Stimulated activated CD4-positive, alpha-beta T cell treated with anti-CD3 and anti-CD28 coated beads, Interleukin-15, amount 100 ng/mL, for 24 hours (primary cell): ENCODE measurements at regions not wholly inside any gene's neighbourhood (a gene's known extent, or its start where the extent isn't known, plus 50 kb on each side); places are given as distances from the start of the nearest gene placed in this dataset.

Experiments
- DNase-seq: peaks from one replicate; pipeline ENCODE4 v3.0.0-alpha.2; 2020

DNA sequence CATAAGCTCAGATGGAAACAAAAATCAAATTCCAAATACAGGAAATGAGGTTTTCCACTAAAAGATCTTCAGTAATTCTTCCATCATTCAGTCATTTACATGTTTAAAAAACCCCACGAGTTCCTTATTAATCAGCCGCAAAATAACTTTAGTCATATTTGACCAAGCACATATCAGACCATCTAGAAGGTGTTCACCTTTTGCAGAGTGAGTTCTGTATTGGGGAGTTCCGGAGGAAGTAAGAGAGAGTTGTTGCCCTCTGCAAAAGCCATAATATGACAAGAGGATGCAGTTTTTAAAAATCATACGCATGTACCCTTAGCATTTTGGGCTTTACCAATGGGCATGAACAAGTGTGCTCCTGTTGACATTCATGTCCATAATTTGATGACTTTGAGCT, 61.6 kb downstream of the CCR1 start:
- DNase-seq = no peak

DNA sequence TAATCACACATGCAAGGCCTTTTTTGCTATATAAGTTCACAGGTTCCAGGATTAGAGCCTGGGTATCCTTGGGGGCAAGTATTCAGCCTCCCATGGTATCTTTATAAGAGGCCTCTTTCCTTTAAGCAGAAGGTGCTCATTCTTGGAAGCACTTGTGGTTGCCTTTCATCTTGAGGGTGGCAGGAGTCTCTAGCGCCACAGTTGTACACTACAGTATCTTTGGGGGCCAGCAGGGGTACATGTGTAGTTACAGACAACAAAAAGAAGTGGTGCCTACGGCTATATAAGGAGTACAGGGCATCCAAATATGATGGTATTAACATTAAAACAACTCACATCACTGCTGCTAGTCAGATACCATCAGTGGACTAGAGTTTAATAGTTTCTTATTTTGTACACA, 62.1 kb downstream of the CCR1 start:
- no peak for DNase-seq

- no peak for DNase-seq
These were observed 63.0 kb downstream of the CCR1 start for GRCh38 chr3:46145147-46145546.

- DNase-seq = no peak
These were observed 64.1 kb downstream of the CCR1 start for GRCh38 chr3:46143951-46144473.

DNA sequence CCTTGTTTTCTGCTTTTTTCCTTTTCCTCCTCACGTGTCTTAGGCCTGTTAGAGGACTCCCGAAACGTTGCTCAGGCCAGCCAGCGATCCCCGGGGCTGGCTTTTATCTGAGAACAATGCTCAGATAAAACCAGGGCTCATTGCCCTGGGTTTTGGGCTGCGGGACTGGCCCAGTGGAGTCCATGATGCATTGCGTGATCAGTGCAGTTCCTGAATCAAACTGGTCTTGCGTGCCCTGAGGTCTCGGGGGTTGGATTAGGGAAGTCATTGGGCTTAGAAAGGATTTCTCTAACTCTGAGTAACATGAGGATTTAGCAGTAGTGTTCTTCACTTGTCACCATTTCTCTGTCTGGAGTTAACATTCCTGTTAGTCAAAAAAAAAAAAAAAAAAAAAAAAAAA, 66.3 kb downstream of the CCR1 start:
- DNase-seq = no peak

DNA sequence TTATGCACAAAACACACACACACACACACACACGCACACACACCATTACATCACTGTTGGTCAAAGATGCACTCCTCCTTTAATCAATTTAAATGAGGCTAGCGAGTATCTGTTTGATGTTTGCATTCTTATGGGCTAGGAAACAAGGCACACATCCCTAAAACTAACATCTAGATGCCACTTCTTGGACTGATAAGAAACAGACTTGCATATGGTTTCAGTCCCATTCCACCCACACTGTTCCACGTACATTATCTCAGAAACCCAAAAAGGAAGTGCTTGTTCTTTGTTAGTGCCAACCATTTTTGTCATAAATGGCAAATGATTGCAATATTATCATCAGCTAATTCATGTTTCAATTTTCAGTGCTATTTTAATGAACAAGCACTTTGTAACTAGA, 69.5 kb downstream of the CCR1 start:
- no peak for DNase-seq

DNA sequence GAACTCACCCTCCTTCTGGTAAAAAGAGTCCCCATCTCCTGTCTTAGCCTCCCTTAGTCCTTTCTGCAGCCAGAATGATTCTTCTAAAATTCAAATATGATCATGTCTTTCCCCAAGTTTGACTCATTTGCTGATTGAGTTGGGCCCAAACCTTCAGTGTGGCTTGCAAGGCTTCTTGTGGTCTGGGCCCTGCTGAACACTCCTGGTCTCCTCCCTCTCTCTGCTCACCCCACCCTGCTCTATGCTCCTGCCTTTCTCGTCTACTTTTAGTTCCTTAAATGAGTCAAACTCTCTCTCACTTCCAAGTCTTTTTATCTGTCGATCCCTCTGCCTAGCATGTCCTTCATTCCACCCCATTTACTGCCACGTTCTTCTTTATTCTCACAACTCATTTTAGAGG, 72.6 kb downstream of the CCR1 start:
- DNase-seq = no peak

- DNase-seq = no peak
These were observed 74.8 kb downstream of the CCR1 start for GRCh38 chr3:46133285-46133684.

DNA sequence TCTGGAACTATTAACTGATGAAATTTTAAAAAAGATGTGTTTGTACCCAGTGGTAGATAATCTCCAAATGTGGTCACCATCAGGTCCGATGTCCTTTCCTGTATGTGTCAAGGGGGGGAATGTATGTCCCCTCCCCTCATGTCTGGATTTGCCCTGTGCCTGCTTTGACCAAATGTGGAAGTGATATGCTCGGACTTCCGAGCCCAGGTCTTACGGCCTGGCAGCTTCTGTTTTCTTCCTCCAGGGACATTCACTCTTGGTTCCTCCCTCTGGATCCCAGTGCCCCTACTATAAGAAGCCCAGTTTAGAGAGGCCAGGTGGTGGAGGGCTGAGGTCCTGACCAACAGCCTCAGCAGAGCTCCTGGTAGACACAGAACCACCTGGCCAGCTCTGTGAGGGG, 75.5 kb downstream of the CCR1 start:
- no peak for DNase-seq

DNA sequence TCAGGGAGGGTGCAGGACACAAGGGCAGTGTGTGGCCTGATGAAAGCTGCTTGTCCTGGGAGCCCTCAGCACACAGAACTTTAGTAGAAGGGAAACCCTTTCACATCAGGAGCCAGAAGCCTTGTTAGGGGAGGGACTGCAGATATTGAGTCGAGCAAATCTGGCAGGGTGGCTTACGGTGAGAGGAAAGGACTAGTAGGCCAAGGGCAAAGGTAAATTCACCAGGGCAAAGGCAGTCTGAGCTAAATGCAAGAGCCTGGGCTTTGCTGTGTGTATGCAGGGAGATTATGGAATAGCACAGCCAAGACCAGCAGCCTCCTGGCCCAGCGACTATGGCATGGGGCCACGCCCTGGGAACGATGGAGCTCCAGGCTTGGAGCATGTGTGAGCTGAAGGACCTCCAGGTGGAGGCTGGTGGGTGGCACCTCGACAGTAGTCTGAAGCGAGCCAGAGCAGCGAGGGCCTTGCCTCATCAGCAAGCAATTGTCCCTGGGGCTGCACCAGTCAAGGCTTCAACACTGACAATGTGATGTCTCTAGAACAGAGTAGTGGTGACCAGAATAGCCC, 76.1 kb downstream of the CCR1 start:
- no peak for DNase-seq

GRCh38 chr3:46130631-46131310, 77.3 kb downstream of the CCR1 start:
- DNase-seq = no peak

DNA sequence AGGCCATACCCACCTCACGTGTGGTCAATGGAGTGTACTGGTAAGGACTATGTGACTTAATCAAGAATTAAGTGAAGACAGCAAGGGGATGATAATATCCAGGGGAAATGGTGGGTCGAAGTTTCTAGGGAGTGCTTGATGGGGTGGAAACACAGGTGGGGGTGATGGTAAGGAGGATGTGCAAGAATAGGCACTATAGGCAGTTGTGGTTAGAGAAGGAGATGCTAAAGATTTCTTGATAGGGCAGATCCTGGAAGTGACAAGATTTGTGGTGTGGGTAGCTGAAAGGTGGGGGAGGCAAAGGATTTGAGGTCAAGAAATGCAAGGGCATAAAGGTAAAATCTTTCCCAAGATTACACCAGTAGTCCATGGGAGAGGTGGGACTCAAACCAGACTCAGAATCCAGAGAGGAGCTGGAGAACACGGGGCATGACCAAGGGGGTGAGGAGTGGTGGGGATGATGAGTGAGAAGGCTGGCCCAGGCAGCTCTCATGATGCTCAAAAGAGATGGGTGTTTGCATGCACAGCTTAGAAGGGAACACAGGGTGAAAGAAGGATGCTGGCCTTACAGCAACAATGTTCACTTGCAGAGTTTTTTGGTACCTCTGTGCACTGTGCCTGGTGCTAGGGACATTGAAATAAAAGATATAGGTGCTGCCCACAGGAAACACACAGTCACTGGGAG, 78.4 kb downstream of the CCR1 start:
- no peak for DNase-seq

DNA sequence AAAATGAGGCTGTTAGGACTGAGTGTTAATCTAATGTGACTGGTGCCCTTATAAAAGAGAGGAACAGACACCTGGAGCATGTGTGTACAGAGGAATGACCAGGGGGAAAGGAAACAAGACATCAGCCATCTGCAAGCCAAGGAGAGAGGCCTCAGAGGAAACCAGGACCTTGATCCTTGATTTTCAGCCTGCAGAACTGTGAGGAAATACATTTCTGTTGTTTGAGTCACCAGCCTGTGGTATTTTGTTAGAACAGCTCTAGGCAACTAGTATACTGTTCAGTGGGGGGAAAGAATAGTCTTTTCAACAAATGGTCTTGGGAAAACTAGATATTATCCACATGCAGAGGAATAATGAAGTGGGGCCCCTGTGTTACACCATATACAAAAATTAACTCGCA, 80.6 kb downstream of the CCR1 start:
- DNase-seq = no peak

DNA sequence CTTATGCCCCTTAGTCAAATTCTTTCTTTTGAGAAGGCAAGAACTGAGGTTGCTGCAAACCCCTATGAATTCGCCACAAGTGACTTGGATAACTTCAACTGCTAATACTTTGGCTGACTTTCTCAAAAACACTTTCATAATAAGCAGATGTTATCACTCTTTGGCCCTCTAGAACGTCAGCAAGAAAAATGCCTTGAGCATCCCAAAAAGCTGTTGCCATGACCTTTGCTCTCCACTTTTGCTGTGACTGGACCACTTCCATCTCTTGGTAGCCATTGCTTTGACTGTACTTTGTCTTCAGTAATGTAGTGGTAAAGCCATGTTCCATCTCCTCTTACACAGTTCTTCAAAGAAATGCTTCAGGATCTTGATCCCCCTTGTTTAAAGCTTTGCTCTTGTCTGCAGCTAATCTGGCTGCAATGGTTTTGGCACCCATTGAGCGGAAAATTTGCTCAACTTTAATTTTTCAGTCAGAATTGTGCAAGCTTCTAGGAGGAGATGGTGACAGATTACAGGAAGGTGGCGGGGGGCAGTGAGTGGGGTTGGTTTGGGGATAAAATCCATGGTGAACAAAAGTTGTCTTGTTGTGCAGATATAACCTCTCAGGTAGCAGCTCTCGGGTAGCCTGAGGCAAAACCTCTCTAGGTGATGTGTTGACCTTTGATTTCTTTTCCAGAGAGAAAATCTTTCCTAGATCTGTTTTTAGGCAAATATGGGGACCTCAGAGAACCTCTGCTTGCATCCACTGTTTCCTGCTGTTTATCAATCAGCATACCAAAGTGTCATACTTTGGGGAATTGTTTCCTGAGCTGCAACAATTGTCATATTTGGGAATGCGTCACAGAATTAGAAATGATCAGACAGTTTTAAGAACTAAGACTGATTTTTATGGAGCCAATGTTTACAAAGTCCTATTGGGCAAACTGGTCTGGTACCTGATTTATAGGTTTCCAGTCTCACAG, 83.6 kb downstream of the CCR1 start:
- DNase-seq = no peak

DNA sequence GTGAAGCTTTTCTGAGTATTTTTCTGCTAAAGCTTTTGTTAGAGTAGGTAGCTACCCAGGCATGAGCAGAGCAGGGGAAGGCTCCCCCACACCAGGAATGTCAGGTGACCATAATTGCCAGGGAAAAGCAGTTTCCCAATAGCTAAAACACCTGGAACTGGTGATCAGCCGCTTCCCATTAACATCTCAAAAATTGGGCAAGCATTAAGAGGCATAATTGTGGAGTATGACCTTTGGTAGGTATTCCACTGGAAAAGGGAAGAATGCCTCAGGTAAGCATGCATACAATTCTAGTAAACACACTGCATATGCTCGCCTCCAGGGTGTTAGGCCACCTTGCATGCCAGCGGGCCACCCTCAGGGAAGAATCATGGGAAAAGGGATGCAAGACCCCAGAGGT, 84.5 kb downstream of the CCR1 start:
- DNase-seq = no peak

DNA sequence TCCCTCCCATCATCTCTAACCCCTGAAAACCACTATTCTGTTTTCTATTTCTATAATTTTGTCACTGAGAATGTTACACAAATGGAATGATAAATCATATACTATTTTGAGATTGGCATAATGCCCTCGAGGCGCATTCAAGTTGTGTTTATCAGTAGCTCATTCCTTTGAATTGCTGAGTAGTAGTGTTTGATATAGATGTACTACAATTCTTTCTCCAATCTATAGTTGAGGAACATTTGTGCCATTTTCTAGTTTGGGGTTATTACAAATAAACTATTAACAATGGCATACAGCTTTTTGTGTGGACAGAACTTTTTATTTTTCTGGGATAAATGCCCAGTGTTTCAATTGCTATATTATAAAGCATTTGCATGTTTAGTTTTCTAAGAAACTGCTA, 86.0 kb downstream of the CCR1 start:
- DNase-seq = no peak

DNA sequence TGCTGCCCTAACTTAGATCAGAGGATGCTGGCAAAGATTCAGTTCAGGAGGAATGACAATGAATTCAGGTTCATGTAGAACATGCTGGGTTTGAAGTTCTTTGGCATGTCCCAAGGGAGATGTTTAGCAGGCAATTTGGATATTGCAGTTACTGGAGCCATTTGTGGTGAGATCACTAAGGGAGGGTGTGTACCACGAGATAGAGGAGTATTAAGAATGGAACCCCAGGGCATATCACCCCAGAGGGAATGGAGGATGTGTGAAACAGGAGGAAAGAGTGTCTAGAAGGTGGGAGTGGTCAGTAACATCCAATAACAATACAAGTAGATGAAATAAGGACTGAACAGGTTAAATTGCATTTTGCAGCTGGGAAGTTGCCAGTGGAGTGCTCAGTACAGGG, 87.1 kb downstream of the CCR1 start:
- no peak for DNase-seq

DNA sequence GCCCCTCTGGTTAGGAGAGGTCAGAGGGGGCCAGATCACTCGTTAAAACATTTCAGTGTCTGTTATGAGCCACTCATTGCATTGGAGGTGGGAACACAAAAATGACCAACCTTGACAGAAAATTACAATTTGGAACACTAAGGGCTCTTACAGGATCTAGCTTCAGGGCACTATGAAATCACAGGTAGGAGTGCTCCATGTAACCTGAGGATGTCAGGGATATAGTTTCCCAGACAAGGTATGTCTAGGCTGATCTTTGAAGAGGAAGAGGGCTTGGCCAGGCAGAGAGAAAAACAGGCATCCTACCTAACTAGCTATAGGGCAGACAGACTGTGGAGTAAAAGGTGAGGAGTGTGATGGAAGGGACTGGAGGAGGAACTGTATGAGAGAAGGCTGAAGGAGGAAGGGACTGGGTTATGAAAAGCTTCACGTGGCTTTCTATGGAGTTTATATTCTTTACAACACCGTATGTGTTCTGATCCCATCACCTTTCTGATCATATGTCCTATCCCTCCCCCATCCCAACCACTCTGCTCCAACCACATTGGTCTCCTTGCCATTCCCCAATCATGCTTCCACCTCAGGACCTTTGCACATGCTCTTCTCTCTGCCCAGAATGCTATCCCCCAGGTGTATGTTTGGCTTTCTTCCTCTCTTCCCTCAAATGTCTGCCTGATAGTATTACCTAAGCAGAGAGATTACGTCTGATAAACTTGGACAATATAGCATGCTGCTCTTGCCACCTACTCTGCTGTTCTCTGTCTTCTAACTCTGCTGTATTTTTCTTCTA, 88.2 kb downstream of the CCR1 start:
- no peak for DNase-seq

- DNase-seq = no peak
These were observed 88.9 kb downstream of the CCR1 start for GRCh38 chr3:46119253-46119652.

- no peak for DNase-seq
These were observed 89.7 kb upstream of the XCR1 start for GRCh38 chr3:46116996-46117395.

DNA sequence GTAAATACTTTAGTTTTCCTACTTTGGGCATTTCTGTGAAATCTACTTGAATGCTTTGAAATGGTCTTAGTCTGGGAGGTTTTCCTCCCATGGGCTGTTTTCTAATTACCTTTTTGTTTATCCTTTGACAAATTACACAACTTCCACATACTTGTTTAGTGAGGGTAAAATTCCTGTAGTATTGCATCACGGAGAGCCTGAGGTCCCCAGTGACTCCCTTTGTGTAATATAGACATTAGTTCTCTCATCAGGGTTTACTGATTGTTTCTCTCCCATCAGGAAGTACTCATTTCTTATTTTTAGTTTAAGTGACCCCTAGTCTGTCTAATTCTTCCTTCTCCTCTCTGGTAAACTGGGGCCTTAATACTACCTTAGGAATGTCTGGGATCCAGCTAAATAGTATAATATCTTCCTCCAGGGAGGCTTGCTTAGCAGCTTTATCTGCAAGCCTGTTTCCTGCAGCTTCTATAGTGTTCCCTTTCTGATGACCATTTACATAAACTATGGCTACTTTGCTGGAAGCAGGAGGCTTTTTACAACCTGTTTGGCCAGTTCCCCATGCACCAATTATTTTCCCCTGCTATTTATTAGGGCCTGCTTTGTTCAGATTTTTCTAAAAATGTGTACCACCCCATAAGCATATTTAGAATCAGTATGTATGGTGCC, 87.2 kb upstream of the XCR1 start:
- DNase-seq = no peak

- DNase-seq = no peak
These were observed 86.3 kb upstream of the XCR1 start for GRCh38 chr3:46113608-46114007.
